ENCODE measurements at regions not wholly inside any gene's neighbourhood (a gene's known extent, or its start where the extent isn't known, plus 50 kb on each side); places are given as distances from the start of the nearest gene placed in this dataset.

DNA sequence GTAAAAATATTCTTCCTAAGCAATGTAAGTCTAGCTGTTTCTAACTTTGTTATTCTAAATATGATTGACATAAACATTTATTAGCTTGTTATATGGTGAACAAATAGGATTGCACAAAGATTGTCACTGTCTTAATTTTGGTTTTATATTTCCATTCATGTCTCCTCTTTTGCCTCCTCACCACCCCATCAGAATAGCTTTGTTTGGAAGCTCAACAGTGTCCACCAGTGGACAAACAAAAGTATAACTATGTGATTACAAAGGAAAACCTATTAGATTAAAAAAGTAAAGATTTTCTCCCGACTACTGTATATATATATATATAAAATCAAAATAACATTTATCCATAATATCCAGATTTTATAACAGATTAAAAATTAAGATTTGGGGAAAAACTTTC is 468.2 kb downstream of the ZIC3 start:
- peak in 1 of 2 donors; percentile 11 for DNase-seq (ENCODE audit: low read depth in 1 of 2, low spot score in 1 of 2)
- TF ChIP-seq, protein P1, sequence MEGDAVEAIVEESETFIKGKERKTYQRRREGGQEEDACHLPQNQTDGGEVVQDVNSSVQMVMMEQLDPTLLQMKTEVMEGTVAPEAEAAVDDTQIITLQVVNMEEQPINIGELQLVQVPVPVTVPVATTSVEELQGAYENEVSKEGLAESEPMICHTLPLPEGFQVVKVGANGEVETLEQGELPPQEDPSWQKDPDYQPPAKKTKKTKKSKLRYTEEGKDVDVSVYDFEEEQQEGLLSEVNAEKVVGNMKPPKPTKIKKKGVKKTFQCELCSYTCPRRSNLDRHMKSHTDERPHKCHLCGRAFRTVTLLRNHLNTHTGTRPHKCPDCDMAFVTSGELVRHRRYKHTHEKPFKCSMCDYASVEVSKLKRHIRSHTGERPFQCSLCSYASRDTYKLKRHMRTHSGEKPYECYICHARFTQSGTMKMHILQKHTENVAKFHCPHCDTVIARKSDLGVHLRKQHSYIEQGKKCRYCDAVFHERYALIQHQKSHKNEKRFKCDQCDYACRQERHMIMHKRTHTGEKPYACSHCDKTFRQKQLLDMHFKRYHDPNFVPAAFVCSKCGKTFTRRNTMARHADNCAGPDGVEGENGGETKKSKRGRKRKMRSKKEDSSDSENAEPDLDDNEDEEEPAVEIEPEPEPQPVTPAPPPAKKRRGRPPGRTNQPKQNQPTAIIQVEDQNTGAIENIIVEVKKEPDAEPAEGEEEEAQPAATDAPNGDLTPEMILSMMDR (IDR thresholded peaks at IDR 0.05; ENCODE audit: low read depth, low read length), result no peak
- Histone ChIP-seq H3K9me3 (ENCODE audit: low read depth) (no peaks in the 10 kb centered on the region), H3K27ac (no peak overlapping the region), H3K4me3 (no peak overlapping the region), H3K4me1 (ENCODE audit: low read depth) (no peaks in the 10 kb centered on the region), H3K36me3 (no peaks in the 10 kb centered on the region), H3K27me3 (no peaks in the 10 kb centered on the region)

DNA sequence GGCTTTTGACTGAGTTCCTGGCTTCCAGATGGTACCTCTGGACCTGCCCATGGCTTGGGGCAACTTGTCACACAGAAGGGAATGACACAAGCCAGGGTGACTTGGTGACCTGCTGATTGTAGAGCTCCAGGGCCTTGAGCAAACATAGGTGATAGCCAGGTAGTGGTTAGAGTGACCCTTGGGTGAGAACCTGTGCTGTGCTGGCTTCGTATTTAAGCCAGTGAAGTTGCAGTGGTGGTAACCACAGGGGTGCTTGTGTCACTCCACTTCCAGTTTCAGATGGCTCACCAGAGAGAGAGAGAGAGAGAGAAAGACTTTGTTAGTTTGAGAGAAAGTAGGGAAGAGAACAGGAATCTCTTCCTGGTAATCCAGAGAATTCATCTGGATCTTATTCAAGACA is 471.6 kb downstream of the ZIC3 start:
- H3K27ac ChIP-seq, result no peak overlapping the region
- H3K36me3 ChIP-seq, result no peaks in the 10 kb centered on the region
- DNase-seq (ENCODE audit: low read depth in 1 of 2, low spot score in 1 of 2), result no peak
- no peaks in the 10 kb centered on the region for H3K9me3 ChIP-seq (ENCODE audit: low read depth)
- H3K4me3 ChIP-seq, result no peak overlapping the region
- TF ChIP-seq, protein P1 (IDR thresholded peaks at IDR 0.05; ENCODE audit: low read depth, low read length), result no peak
- no peaks in the 10 kb centered on the region for H3K27me3 ChIP-seq
- no peaks in the 10 kb centered on the region for H3K4me1 ChIP-seq (ENCODE audit: low read depth)

DNA sequence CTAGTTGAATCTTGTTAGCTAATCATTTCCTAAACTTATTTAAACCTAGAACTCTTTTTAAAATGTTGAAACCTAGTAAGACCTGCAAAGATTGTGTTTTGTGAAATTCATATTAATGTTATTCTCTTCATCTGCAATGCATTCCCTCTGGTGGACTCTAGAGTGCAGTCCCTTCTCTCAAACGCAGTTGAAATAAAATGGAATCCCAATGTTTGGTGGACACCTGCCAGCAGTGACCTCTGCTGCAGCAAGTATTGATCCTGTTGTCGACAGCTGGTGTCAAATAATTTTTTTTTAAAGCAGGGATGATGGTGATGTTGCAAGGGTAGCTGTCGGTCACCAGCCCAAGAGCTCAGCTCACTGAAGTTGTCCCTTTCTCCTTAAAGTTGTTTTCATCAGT is 492.0 kb downstream of the ZIC3 start:
- DNase-seq (ENCODE audit: low read depth in 1 of 2, low spot score in 1 of 2), result no peak
- Histone ChIP-seq H3K4me1 (ENCODE audit: low read depth) (no peaks in the 10 kb centered on the region), H3K9me3 (ENCODE audit: low read depth) (no peaks in the 10 kb centered on the region), H3K36me3 (no peaks in the 10 kb centered on the region), H3K27me3 (no peaks in the 10 kb centered on the region), H3K4me3 (no peak overlapping the region), H3K27ac (no peak overlapping the region)
- TF ChIP-seq, protein P1 (IDR thresholded peaks at IDR 0.05; ENCODE audit: low read depth, low read length), result no peak

DNA sequence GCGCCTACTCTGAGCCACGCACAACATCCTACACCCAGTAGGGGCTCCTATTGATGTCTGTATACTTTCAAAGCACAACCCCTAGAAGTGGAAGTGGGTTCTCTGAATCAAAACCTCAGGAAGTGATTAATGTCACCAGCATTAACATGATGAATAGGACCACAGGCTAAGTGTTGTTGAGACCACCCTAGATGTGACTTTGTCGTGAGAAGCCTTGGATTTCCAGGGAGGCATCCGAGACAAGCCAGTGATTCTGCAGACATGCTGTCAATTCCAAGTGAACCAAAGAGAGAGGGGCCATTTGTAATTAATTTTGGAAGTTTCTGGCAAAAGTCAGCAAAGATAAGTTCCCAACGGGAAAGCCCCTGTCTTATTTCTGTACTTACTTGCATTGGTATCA is 493.0 kb downstream of the ZIC3 start:
- TF ChIP-seq, protein P1 (IDR thresholded peaks at IDR 0.05; ENCODE audit: low read depth, low read length), result no peak
- Histone ChIP-seq H3K9me3 (ENCODE audit: low read depth) (no peaks in the 10 kb centered on the region), H3K4me1 (ENCODE audit: low read depth) (no peaks in the 10 kb centered on the region), H3K27me3 (no peaks in the 10 kb centered on the region), H3K4me3 (no peak overlapping the region), H3K36me3 (no peaks in the 10 kb centered on the region), H3K27ac (no peak overlapping the region)
- no peak for DNase-seq (ENCODE audit: low read depth in 1 of 2, low spot score in 1 of 2)

DNA sequence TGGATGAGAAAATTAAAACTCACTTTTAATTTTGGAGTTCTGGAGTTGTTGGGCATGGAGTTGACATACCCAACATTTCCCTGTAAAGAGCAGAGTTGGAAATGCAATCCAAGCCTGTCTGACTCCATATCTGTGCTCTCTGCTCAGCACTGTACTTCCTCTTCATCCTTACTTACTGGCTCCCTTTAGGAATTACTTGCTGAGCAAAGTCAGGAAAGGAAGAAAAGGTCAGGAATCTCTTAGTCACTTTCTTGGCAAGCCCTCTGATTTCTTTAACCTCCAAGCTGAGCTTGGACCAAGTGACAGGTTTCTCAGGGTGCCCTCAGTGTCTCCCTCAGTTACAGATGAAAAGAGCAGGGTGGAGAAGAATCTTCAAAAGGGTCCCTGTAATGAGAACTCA is 501.5 kb downstream of the ZIC3 start:
- no peak overlapping the region for H3K27ac ChIP-seq
- no peak for DNase-seq (ENCODE audit: low read depth in 1 of 2, low spot score in 1 of 2)
- TF ChIP-seq, protein P1 (IDR thresholded peaks at IDR 0.05; ENCODE audit: low read depth, low read length), result no peak

DNA sequence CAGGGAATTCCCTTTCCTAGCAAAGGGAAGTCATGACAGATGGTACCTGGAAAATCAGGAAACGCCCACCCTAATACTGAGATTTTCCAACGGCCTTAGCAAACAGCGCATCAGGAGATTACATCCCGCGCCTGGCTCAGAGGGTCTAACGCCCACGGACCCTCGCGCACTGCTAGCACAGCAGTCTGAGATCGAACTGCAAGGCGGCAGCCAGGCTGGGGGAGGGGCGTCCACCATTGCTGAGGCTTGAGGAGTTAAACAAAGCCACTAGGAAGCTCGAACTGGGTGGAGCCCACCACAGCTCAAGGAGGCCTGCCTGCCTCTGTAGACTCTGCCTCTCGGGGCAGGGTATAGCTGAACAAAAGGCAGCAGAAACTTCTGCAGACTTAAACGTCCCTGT is 507.7 kb downstream of the ZIC3 start:
- Histone ChIP-seq H3K27ac (no peak overlapping the region), H3K4me1 (ENCODE audit: low read depth) (no peaks in the 10 kb centered on the region), H3K4me3 (no peak overlapping the region), H3K27me3 (no peaks in the 10 kb centered on the region), H3K36me3 (no peaks in the 10 kb centered on the region), H3K9me3 (ENCODE audit: low read depth) (no peaks in the 10 kb centered on the region)
- TF ChIP-seq, protein P1 (IDR thresholded peaks at IDR 0.05; ENCODE audit: low read depth, low read length), result no peak
- DNase-seq (ENCODE audit: low read depth in 1 of 2, low spot score in 1 of 2), result no peak

More for the DNA sequence above, 501.5 kb downstream of the ZIC3 start:
- H3K36me3 ChIP-seq, result no peaks in the 10 kb centered on the region
- H3K9me3 ChIP-seq (ENCODE audit: low read depth), result no peaks in the 10 kb centered on the region
- H3K4me1 ChIP-seq (ENCODE audit: low read depth), result no peaks in the 10 kb centered on the region
- no peak overlapping the region for H3K4me3 ChIP-seq
- H3K27me3 ChIP-seq, result no peaks in the 10 kb centered on the region

All from cardiac muscle cell (in vitro differentiated cells and primary cell).